GM06990 (cell line): ENCODE measurements at regions not wholly inside any gene's neighbourhood (a gene's known extent, or its start where the extent isn't known, plus 50 kb on each side); places are given as distances from the start of the nearest gene placed in this dataset.

ENCODE experiments used
- DNase-seq: peaks from one replicate; pipeline ENCODE4 v3.0.0-alpha.2; 2011; ENCODE audit not compliant: insufficient read length; ENCODE audit errors: extremely low read depth
- H3K27me3 ChIP-seq: replicated peaks from 2 replicates; pipeline ENCODE4 v1.6.0; 2011; ENCODE audit warnings: low read length; ENCODE audit not compliant: control insufficient read depth, insufficient read depth
- H3K36me3 ChIP-seq: 2 replicates; pipeline ENCODE4 v1.5.1; 2011; ENCODE audit warnings: low read length; ENCODE audit not compliant: control insufficient read depth, insufficient read depth
- H3K4me3 ChIP-seq: replicated peaks from 2 replicates; pipeline ENCODE4 v1.5.1; 2011; ENCODE audit warnings: low read depth, mild to moderate bottlenecking, control low read depth, low read length
- CTCF ChIP-seq: IDR thresholded peaks from 2 replicates; pipeline ENCODE4 v1.5.1; 2011; ENCODE audit warnings: low read length, control low read depth, mild to moderate bottlenecking, inconsistent platforms; ENCODE audit not compliant: insufficient read depth, poor library complexity, severe bottlenecking

GRCh38 chr11:86124251-86125233 is 55.7 kb upstream of the PICALM start:
- TF ChIP-seq CTCF: no peak
- Histone ChIP-seq H3K36me3 (no peaks in the 10 kb centered on the region), H3K4me3 (no peak overlapping the region), H3K27me3 (no peaks in the 10 kb centered on the region)
- DNase-seq: no peak

- DNase-seq: no peak
- TF ChIP-seq CTCF: no peak
- no peaks in the 10 kb centered on the region for H3K36me3 ChIP-seq
- H3K4me3 ChIP-seq: no peak overlapping the region
- no peaks in the 10 kb centered on the region for H3K27me3 ChIP-seq
These were observed 53.9 kb upstream of the PICALM start for GRCh38 chr11:86122773-86123172.

DNA sequence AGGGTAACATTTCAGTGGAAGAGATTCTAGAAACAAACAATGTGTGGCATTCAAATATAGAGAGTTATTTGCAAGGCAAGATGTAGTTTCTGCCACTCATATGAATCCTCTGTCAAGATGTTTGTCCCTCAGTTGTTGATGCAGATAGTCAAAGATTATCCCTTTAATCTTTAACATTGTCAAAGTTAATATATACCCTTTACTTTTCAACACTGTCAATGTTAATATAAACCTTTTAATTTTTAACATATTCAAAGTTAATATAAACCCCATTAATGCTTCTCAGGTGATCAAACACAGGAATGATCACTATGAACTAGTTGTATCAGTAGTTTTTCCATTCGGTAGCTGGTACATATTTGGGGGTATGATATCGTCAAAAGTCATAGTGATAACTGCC is 51.9 kb upstream of the PICALM start:
- no peak for DNase-seq
- no peak for TF ChIP-seq CTCF
- Histone ChIP-seq H3K36me3 (no peaks in the 10 kb centered on the region), H3K4me3 (no peak overlapping the region), H3K27me3 (no peaks in the 10 kb centered on the region)

GRCh38 chr11:86119906-86120305 is 51.0 kb upstream of the PICALM start:
- Histone ChIP-seq H3K27me3 (no peaks in the 10 kb centered on the region), H3K4me3 (no peak overlapping the region), H3K36me3 (no peaks in the 10 kb centered on the region)
- no peak for DNase-seq
- TF ChIP-seq CTCF: no peak

- no peak for DNase-seq
- no peak for TF ChIP-seq CTCF
These were observed 50.2 kb upstream of the PICALM start for GRCh38 chr11:86119077-86119476.

More at GRCh38 chr11:86119077-86119476, 50.2 kb upstream of the PICALM start:
- Histone ChIP-seq H3K36me3 (no peaks in the 10 kb centered on the region), H3K4me3 (no peak overlapping the region), H3K27me3 (no peaks in the 10 kb centered on the region)
